ENCODE measurements at regions not wholly inside any gene's neighbourhood (a gene's known extent, or its start where the extent isn't known, plus 50 kb on each side); places are given as distances from the start of the nearest gene placed in this dataset.
"Not testable (repeated sequence)": the region's sequence is repeated elsewhere in the genome, so short reads cannot be mapped to it uniquely, and the experiment has no call there.

- Histone ChIP-seq H3K27me3 (ENCODE audit: insufficient read depth, low read length) (no peaks in the 10 kb centered on the region), H3K4me1 (ENCODE audit: control insufficient read depth, insufficient read depth, low read length, unreplicated experiment) (no peaks in the 10 kb centered on the region), H3K36me3 (ENCODE audit: insufficient read depth, low read length) (no peaks in the 10 kb centered on the region), H3K27ac (ENCODE audit: low read depth, low read length) (no peak overlapping the region), H3K4me3 (ENCODE audit: low read depth, low read length) (no peak overlapping the region), H2AFZ (ENCODE audit: low read length, unreplicated experiment) (no peak overlapping the region), H3K79me2 (ENCODE audit: control insufficient read depth, insufficient read depth, low read length, unreplicated experiment) (no peaks in the 10 kb centered on the region)
Measured at GRCh38 chr2:3107567-3107966, 270.1 kb downstream of the EIPR1 start.

GRCh38 chr2:3105814-3106569, 271.6 kb downstream of the EIPR1 start:
- Histone ChIP-seq H3K27me3 (ENCODE audit: insufficient read depth, low read length) (no peaks in the 10 kb centered on the region), H3K27ac (ENCODE audit: low read depth, low read length) (no peak overlapping the region), H2AFZ (ENCODE audit: low read length, unreplicated experiment) (no peak overlapping the region), H3K36me3 (ENCODE audit: insufficient read depth, low read length) (no peaks in the 10 kb centered on the region), H3K79me2 (ENCODE audit: control insufficient read depth, insufficient read depth, low read length, unreplicated experiment) (no peaks in the 10 kb centered on the region), H3K4me3 (ENCODE audit: low read depth, low read length) (no peak overlapping the region), H3K4me1 (ENCODE audit: control insufficient read depth, insufficient read depth, low read length, unreplicated experiment) (no peaks in the 10 kb centered on the region)

- H3K4me3 ChIP-seq (ENCODE audit: low read depth, low read length); H2AFZ ChIP-seq (ENCODE audit: low read length, unreplicated experiment); H3K27ac ChIP-seq (ENCODE audit: low read depth, low read length); H3K79me2 ChIP-seq (ENCODE audit: control insufficient read depth, insufficient read depth, low read length, unreplicated experiment); H3K4me1 ChIP-seq (ENCODE audit: control insufficient read depth, insufficient read depth, low read length, unreplicated experiment); H3K27me3 ChIP-seq (ENCODE audit: insufficient read depth, low read length); H3K36me3 ChIP-seq (ENCODE audit: insufficient read depth, low read length): not testable (repeated sequence)
Measured at GRCh38 chr2:3104958-3105813, 272.4 kb downstream of the EIPR1 start.

- Histone ChIP-seq H3K4me1 (ENCODE audit: control insufficient read depth, insufficient read depth, low read length, unreplicated experiment) (no peaks in the 10 kb centered on the region), H2AFZ (ENCODE audit: low read length, unreplicated experiment) (no peak overlapping the region), H3K27ac (ENCODE audit: low read depth, low read length) (no peak overlapping the region), H3K27me3 (ENCODE audit: insufficient read depth, low read length) (no peaks in the 10 kb centered on the region), H3K4me3 (ENCODE audit: low read depth, low read length) (no peak overlapping the region), H3K36me3 (ENCODE audit: insufficient read depth, low read length) (no peaks in the 10 kb centered on the region), H3K79me2 (ENCODE audit: control insufficient read depth, insufficient read depth, low read length, unreplicated experiment) (no peaks in the 10 kb centered on the region)
Measured at GRCh38 chr2:3104261-3104660, 273.4 kb downstream of the EIPR1 start.

DNA sequence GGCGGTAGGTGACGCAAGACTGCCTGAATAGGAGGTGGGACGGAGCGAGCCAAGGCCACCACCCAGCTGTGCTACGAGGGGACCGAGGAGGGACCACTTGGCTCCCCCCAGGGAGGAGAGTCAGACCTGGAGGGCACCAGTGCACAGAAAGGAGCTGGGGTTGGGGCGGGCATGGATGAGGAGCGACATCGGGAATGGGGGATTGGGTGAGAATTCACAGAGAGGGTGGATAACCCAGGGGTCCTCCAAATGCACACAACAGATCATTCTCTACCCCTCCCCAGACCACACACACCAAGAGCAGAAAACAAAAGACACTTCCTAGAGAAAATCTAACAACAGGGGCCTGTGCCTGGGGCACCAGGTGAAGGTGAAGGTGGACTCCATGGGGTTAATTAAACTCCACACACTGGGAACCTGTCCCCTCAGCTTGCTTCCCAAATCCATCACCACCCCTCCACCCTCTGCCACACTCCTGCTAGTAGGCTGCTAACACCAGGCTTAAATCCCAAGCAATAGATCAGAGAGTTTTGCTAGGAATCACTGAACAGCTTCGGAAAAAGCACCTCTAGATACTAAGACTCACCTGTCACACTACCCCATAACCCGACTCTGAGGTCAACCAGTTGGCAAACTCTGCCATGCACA, 274.6 kb downstream of the EIPR1 start:
- Histone ChIP-seq H3K36me3 (ENCODE audit: insufficient read depth, low read length) (no peaks in the 10 kb centered on the region), H3K27me3 (ENCODE audit: insufficient read depth, low read length) (no peaks in the 10 kb centered on the region), H3K79me2 (ENCODE audit: control insufficient read depth, insufficient read depth, low read length, unreplicated experiment) (no peaks in the 10 kb centered on the region), H3K4me1 (ENCODE audit: control insufficient read depth, insufficient read depth, low read length, unreplicated experiment) (no peaks in the 10 kb centered on the region), H2AFZ (ENCODE audit: low read length, unreplicated experiment) (no peak overlapping the region), H3K4me3 (ENCODE audit: low read depth, low read length) (no peak overlapping the region), H3K27ac (ENCODE audit: low read depth, low read length) (no peak overlapping the region)

DNA sequence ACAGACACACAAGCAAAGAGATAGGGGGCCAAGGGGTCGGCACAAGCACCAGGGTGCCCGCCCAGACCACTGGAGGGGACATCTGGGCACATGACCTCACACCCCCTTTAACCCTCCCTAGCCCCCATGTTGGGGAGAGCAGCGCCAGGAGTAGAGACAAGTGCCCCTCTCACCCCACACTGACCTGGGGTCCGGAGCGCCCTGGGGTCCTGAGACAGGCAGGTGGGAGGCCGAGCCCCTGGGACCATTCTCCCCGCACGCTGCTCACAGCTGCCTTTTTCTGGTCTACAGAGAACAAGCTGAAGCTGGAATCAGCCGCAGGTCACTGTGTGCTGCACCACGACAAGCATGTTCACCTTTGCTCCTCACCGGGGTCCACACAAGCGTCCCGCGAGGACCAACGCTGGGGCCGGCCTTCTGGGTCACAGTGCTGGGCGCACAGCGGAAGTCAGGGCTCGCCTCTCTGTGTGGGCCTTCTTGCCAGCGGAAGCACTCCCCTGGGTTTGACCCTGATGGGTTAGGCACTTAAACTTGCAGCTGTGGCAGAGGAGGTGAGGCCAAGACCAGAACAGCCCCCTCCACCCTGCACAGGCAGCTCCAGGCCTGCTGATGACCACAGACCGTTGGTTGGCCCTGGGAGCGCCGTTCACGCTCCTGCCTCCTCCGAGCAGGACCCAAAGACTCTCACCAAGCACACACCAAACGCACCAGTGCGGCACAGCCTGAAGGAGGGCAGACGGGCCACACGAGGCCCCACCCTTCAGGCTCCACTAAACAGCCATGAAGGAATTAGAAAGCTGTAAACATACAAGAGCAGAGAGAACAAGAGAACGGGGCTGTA, 275.3 kb downstream of the EIPR1 start:
- H3K27ac ChIP-seq (ENCODE audit: low read depth, low read length), result no peak overlapping the region
- no peaks in the 10 kb centered on the region for H3K36me3 ChIP-seq (ENCODE audit: insufficient read depth, low read length)
- no peaks in the 10 kb centered on the region for H3K27me3 ChIP-seq (ENCODE audit: insufficient read depth, low read length)
- no peaks in the 10 kb centered on the region for H3K79me2 ChIP-seq (ENCODE audit: control insufficient read depth, insufficient read depth, low read length, unreplicated experiment)
- H3K4me1 ChIP-seq (ENCODE audit: control insufficient read depth, insufficient read depth, low read length, unreplicated experiment), result no peaks in the 10 kb centered on the region
- H3K4me3 ChIP-seq (ENCODE audit: low read depth, low read length), result no peak overlapping the region
- no peak overlapping the region for H2AFZ ChIP-seq (ENCODE audit: low read length, unreplicated experiment)

DNA sequence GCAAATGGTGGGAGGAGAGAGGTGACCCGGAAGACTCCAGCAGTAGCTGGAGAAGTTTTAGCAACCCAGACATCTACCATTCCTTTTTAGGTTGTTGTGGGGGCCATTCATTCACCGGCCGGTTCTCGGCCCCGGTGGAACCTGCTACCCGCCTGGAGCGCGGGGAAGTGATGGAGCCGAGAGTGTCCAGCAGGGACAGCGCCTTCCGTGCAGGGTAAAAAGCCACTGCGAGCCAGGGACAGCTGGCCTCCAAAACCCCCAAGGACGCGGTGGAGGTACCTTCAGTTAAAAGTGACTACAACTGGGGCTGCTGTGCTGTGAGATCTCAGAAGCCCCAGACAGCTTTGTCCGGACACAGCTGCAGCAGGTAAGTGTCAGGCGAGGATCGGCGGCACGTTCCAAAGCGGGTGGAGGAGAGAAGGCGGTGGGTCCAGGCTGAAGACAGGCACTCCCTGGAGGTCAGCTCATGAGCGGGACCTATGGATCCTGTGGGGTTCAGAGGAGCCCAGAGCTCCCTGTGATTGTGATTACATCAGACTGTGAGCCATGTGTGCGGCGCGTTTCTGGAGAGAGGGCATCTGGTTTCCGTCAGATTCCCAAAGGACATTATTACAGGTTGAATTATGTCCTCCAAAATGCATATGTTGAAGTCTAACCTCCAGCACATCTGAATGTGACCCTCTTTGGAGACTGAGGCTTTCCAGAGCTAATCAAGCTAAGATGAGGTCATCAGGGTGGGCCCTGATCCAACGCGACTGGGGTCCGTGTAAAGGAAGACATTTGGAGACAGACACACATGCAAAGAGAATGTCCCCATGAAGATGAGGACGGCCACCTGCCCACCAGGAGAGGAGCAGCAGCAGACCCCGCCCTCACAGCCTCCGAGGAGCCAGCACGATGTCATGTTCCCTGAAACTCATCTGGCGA, 276.3 kb downstream of the EIPR1 start:
- no peaks in the 10 kb centered on the region for H3K36me3 ChIP-seq (ENCODE audit: insufficient read depth, low read length)
- no peaks in the 10 kb centered on the region for H3K79me2 ChIP-seq (ENCODE audit: control insufficient read depth, insufficient read depth, low read length, unreplicated experiment)
- H3K27me3 ChIP-seq (ENCODE audit: insufficient read depth, low read length), result no peaks in the 10 kb centered on the region
- no peak overlapping the region for H2AFZ ChIP-seq (ENCODE audit: low read length, unreplicated experiment)
- H3K27ac ChIP-seq (ENCODE audit: low read depth, low read length), result no peak overlapping the region
- no peaks in the 10 kb centered on the region for H3K4me1 ChIP-seq (ENCODE audit: control insufficient read depth, insufficient read depth, low read length, unreplicated experiment)
- H3K4me3 ChIP-seq (ENCODE audit: low read depth, low read length), result no peak overlapping the region

DNA sequence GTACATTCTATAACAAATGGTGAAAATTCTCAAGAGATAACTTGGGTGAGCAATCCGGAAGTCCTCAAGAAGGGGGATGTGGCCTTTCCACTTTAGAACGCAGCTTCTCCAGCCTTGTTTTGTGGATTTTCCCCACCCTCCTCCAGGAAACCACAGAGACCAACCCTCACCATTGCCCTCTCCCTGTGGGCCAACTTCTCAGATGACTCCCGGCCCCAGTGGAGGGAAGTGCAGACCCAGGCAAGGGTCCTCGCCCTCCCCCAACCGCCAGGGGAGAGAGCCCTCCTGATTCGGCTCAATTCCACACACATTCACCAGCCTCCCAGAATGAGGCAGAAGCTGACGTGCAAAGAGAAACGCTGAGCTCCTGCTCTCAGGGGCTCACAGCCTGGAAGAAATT, 277.2 kb downstream of the EIPR1 start:
- no peaks in the 10 kb centered on the region for H3K4me1 ChIP-seq (ENCODE audit: control insufficient read depth, insufficient read depth, low read length, unreplicated experiment)
- no peak overlapping the region for H2AFZ ChIP-seq (ENCODE audit: low read length, unreplicated experiment)
- no peaks in the 10 kb centered on the region for H3K36me3 ChIP-seq (ENCODE audit: insufficient read depth, low read length)
- no peaks in the 10 kb centered on the region for H3K79me2 ChIP-seq (ENCODE audit: control insufficient read depth, insufficient read depth, low read length, unreplicated experiment)
- no peaks in the 10 kb centered on the region for H3K27me3 ChIP-seq (ENCODE audit: insufficient read depth, low read length)
- H3K27ac ChIP-seq (ENCODE audit: low read depth, low read length), result no peak overlapping the region
- H3K4me3 ChIP-seq (ENCODE audit: low read depth, low read length), result no peak overlapping the region

DNA sequence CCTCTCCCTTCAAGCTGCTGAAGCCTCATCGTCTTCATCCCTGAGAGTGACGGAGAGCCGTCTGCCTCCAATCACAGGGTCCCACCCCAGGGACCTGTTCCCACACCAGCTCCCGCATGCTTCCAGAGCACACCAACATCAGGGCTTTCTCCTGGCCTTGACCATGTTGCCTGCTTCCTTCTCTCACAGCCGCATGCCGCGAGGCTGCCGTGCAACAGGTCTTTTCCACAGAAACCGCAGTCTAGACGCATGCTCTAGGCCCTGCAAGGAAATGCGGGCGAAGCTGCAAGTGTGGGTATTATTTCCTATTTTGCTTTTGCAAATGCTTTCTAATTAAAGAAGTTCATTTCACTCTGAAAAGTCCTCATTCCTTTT, 277.8 kb downstream of the EIPR1 start:
- no peaks in the 10 kb centered on the region for H3K79me2 ChIP-seq (ENCODE audit: control insufficient read depth, insufficient read depth, low read length, unreplicated experiment)
- H3K27me3 ChIP-seq (ENCODE audit: insufficient read depth, low read length), result no peaks in the 10 kb centered on the region
- no peaks in the 10 kb centered on the region for H3K4me1 ChIP-seq (ENCODE audit: control insufficient read depth, insufficient read depth, low read length, unreplicated experiment)
- H2AFZ ChIP-seq (ENCODE audit: low read length, unreplicated experiment), result no peak overlapping the region
- H3K36me3 ChIP-seq (ENCODE audit: insufficient read depth, low read length), result no peaks in the 10 kb centered on the region
- H3K27ac ChIP-seq (ENCODE audit: low read depth, low read length), result no peak overlapping the region
- H3K4me3 ChIP-seq (ENCODE audit: low read depth, low read length), result no peak overlapping the region
